IMR-90 (cell line): ENCODE measurements at regions not wholly inside any gene's neighbourhood (a gene's known extent, or its start where the extent isn't known, plus 50 kb on each side); places are given as distances from the start of the nearest gene placed in this dataset.

Source experiments
- ATAC-seq: fragments of 200-7000 bp; cut with Tn5 transposase; 2 replicates; pipeline ENCODE4 v1.9.1; 2020; ENCODE audit warnings: low read depth, mild to moderate bottlenecking, moderate library complexity
- BruUV-seq: library from RNA; stranded (reverse); fragments of 400-500 nt; replicated peaks from 2 replicates; lab custom pipeline; 2021; lab: Mats Ljungman, UMichigan
- CTCF ChIA-PET: fragments of 300-600 bp; formaldehyde crosslinking; extraction: SDS; loops from one replicate; lab custom pipeline; 2021; ENCODE audit warnings: antibody characterized with exemption; lab: Yijun Ruan, JAX
- POLR2A ChIA-PET: fragments of 300-600 bp; sonication (Branson Sonifier 250); formaldehyde crosslinking; loops from one replicate; lab custom pipeline; 2022; ENCODE audit warnings: antibody characterized with exemption; ENCODE audit not compliant: unreplicated experiment; lab: Charles Lee
- DNase-seq: peaks from one replicate; pipeline ENCODE4 v3.0.0; 2013
- H2AFZ ChIP-seq: replicated peaks from 2 replicates; pipeline ENCODE3; 2013; ENCODE audit warnings: low read length, mild to moderate bottlenecking; ENCODE audit not compliant: poor library complexity
- H2AK5ac ChIP-seq: 2 replicates; pipeline ENCODE4 v1.6.1; 2013; ENCODE audit warnings: low read depth, low read length, inconsistent platforms
- H2AK9ac ChIP-seq: replicated peaks from 2 replicates; pipeline ENCODE3; 2013; ENCODE audit warnings: mild to moderate bottlenecking, low read depth, low read length, moderate library complexity; ENCODE audit not compliant: poor library complexity
- H2BK120ac ChIP-seq: 2 replicates; pipeline ENCODE4 v1.6.1; 2013; ENCODE audit warnings: low read depth, low read length, inconsistent platforms
- H2BK15ac ChIP-seq: 3 replicates; pipeline ENCODE4 v1.6.1; 2013; ENCODE audit warnings: low read depth, low read length, inconsistent platforms
- H2BK20ac ChIP-seq: 2 replicates; pipeline ENCODE4 v1.6.1; 2013; ENCODE audit warnings: low read depth, mild to moderate bottlenecking, inconsistent platforms, low read length, moderate library complexity
- H2BK5ac ChIP-seq: 2 replicates; pipeline ENCODE4 v1.6.1; 2013; ENCODE audit warnings: mild to moderate bottlenecking, low read depth, low read length, inconsistent platforms; ENCODE audit not compliant: poor library complexity, severe bottlenecking
- H3K14ac ChIP-seq: replicated peaks from 2 replicates; pipeline ENCODE4 v1.6.1; 2013; ENCODE audit warnings: low read depth, low read length, inconsistent platforms
- H3K18ac ChIP-seq: 2 replicates; pipeline ENCODE4 v1.6.1; 2013; ENCODE audit warnings: low read depth, low read length, control low read depth
- H3K23ac ChIP-seq: 2 replicates; pipeline ENCODE4 v1.6.1; 2013; ENCODE audit warnings: low read depth, low read length, inconsistent platforms
- H3K27ac ChIP-seq: 2 replicates; pipeline ENCODE4 v1.5.1; 2013; ENCODE audit warnings: mild to moderate bottlenecking, control low read depth, low read length; ENCODE audit not compliant: insufficient read depth
- H3K27me3 ChIP-seq: 2 replicates; pipeline ENCODE4 v1.6.1; 2013; ENCODE audit warnings: low read length; ENCODE audit not compliant: control insufficient read depth, insufficient read depth
- H3K36me3 ChIP-seq: 2 replicates; pipeline ENCODE4 v1.6.1; 2013; ENCODE audit warnings: low read length, mixed read lengths; ENCODE audit not compliant: control insufficient read depth, insufficient read depth
- H3K4ac ChIP-seq: 2 replicates; pipeline ENCODE4 v1.6.1; 2013; ENCODE audit warnings: low read depth, low read length, inconsistent platforms
- H3K4me1 ChIP-seq: 2 replicates; pipeline ENCODE4 v1.6.1; 2013; ENCODE audit warnings: low read length, mixed read lengths; ENCODE audit not compliant: control insufficient read depth, insufficient read depth
- H3K4me2 ChIP-seq: 2 replicates; pipeline ENCODE4 v1.6.1; 2013; ENCODE audit warnings: low read depth, mild to moderate bottlenecking, control low read depth, low read length, moderate library complexity
- H3K4me3 ChIP-seq: 2 replicates; pipeline ENCODE4 v1.5.1; 2013; ENCODE audit warnings: low read depth, mild to moderate bottlenecking, control low read depth, low read length, moderate library complexity; ENCODE audit not compliant: insufficient read depth
- H3K56ac ChIP-seq: 2 replicates; pipeline ENCODE4 v1.6.1; 2013; ENCODE audit warnings: low read length, inconsistent platforms; ENCODE audit not compliant: insufficient read depth; ENCODE audit errors: extremely low read depth
- H3K79me1 ChIP-seq, 2 experiments: 2 replicates each; pipeline ENCODE4 v1.6.1; 2013; ENCODE audit warnings: low read length in 2 of 2, inconsistent platforms in 1 of 2, low read depth in 1 of 2
- H3K9ac ChIP-seq: 2 replicates; pipeline ENCODE4 v1.6.1; 2013; ENCODE audit warnings: low read depth, low read length, control low read depth
- H3K9me1 ChIP-seq: 2 replicates; pipeline ENCODE4 v1.6.1; 2013; ENCODE audit warnings: low read length, inconsistent platforms; ENCODE audit not compliant: insufficient read depth
- H3K9me3 ChIP-seq: 2 replicates; pipeline ENCODE4 v1.6.1; 2013; ENCODE audit warnings: low read length; ENCODE audit not compliant: control insufficient read depth, insufficient read depth
- H4K20me1 ChIP-seq: 2 replicates; pipeline ENCODE4 v1.6.1; 2013; ENCODE audit warnings: low read length, inconsistent platforms; ENCODE audit not compliant: insufficient read depth
- H4K5ac ChIP-seq: 2 replicates; pipeline ENCODE4 v1.6.1; 2013; ENCODE audit warnings: mild to moderate bottlenecking, low read depth, low read length, control low read depth
- H4K8ac ChIP-seq, 2 experiments: 2 replicates each; pipeline ENCODE4 v1.6.1; 2013; ENCODE audit warnings: low read depth in 2 of 2, low read length in 2 of 2, control low read depth in 1 of 2, inconsistent platforms in 1 of 2
- H4K91ac ChIP-seq: 2 replicates; pipeline ENCODE4 v1.6.1; 2013; ENCODE audit warnings: low read depth, low read length, inconsistent platforms; ENCODE audit not compliant: insufficient read depth
- BHLHE40 ChIP-seq: fragments of 150-350 bp; IDR thresholded peaks from 2 replicates; pipeline ENCODE4 v1.6.1; 2016; ENCODE audit warnings: mild to moderate bottlenecking, low read depth, low read length
- CTCF ChIP-seq: conservative IDR thresholded peaks from 2 replicates; pipeline ENCODE4 v1.5.1; 2012; ENCODE audit warnings: mild to moderate bottlenecking, low read depth, low read length, improper control_type of control experiment
- MAFK ChIP-seq: IDR thresholded peaks from 2 replicates; pipeline ENCODE4 v1.6.1; 2012; ENCODE audit warnings: low read depth, low read length, improper control_type of control experiment
- POLR2A ChIP-seq: IDR thresholded peaks from 2 replicates; pipeline ENCODE4 v1.6.1; 2012; ENCODE audit warnings: mild to moderate bottlenecking, low read depth, low read length
- RCOR1 ChIP-seq: IDR thresholded peaks from 2 replicates; pipeline ENCODE4 v1.6.1; 2012; ENCODE audit warnings: mild to moderate bottlenecking, low read length, improper control_type of control experiment; ENCODE audit not compliant: insufficient replicate concordance
- RFX5 ChIP-seq: IDR thresholded peaks from 2 replicates; pipeline ENCODE4 v1.8.0; 2012; ENCODE audit warnings: low read depth, mild to moderate bottlenecking, low read length, moderate library complexity
- SMC3 ChIP-seq: fragments of 150-350 bp; IDR thresholded peaks from 2 replicates; pipeline ENCODE4 v1.6.1; 2016; ENCODE audit warnings: low read depth, mild to moderate bottlenecking, antibody characterized with exemption, low read length, moderate library complexity
- WGBS, 2 experiments: methylation state at CpG; one replicate each; pipeline versions ENCODE4 v1.1.5 to v1.1.7; 2013; ENCODE audit warnings: missing lambda C conversion rate in 2 of 2; ENCODE audit not compliant: insufficient read length in 1 of 2; ENCODE audit errors: extremely low coverage in 2 of 2; 5-methylcytosine and 5-hydroxymethylcytosine counted together
- dilution Hi-C: fragments of 300-500 bp; cut with HindIII; formaldehyde crosslinking; loops from one replicate; pipeline ENCODE4 v1.14.3; 2018; ENCODE audit warnings: low sequenced_read_pairs; ENCODE audit not compliant: unreplicated experiment
- in situ Hi-C: fragments of 300-500 bp; cut with MboI; formaldehyde crosslinking; loops from 3 replicates; pipeline ENCODE4 v1.14.3; 2019; ENCODE audit warnings: low sequenced_read_pairs, inconsistent platforms, mixed read lengths
- intact Hi-C: fragments of 100-400 bp; cut with micrococcal nuclease; formaldehyde crosslinking; loops from 2 replicates; pipeline ENCODE4 v1.10.0; 2022

DNA sequence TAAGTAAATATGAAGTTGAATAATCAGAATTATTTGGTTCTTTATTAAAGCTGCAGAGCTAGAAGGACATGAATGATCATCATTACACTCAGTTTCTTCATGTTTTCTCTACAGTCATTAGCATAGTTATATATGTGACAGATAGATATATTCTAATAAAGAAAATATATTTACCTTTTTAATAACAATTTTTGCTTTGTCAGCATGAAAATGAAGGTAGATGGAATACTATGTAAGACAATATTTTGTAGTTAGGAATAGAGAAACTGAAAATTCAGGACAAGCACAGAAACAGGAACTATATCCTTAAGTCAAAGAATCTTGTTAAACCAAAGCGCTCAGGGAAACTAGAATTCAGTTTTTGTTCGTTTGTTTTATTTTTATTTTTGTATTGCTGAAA, 649.9 kb upstream of the NRXN1 start:
- no CpG with 5 or more reads among the region's 2 CpGs for WGBS, 2 experiments
- Histone ChIP-seq H3K9me3 (no peaks in the 10 kb centered on the region), H4K91ac (no peak overlapping the region), H3K4me1 (no peaks in the 10 kb centered on the region), H4K20me1 (no peaks in the 10 kb centered on the region), H3K4ac (no peak overlapping the region), H2AK5ac (no peak overlapping the region), H3K9ac (no peak overlapping the region), H3K56ac (no peak overlapping the region), H4K5ac (no peak overlapping the region), H3K18ac (no peak overlapping the region), H2BK20ac (no peak overlapping the region), H2BK120ac (no peak overlapping the region), H3K27ac (no peak overlapping the region), H3K23ac (no peak overlapping the region), H2AFZ (no peak overlapping the region), H3K4me2 (no peak overlapping the region), H3K14ac (no peak overlapping the region), H3K4me3 (no peak overlapping the region), H3K36me3 (no peaks in the 10 kb centered on the region), H2BK5ac (no peak overlapping the region), H2BK15ac (no peak overlapping the region), H3K9me1 (no peaks in the 10 kb centered on the region), H3K27me3 (no peaks in the 10 kb centered on the region), H3K79me1 (no peaks in the 10 kb centered on the region), H2AK9ac (no peak overlapping the region), H4K8ac (no peak overlapping the region)
- dilution Hi-C loops (no loop called here), in situ Hi-C loops (no loop called here), intact Hi-C loops (no loop called here)
- TF ChIP-seq CTCF: no peak
- no peak for TF ChIP-seq RFX5
- TF ChIP-seq RCOR1: no peak
- no peak for TF ChIP-seq BHLHE40
- no peak for TF ChIP-seq SMC3
- TF ChIP-seq POLR2A: no peak
- TF ChIP-seq MAFK: peak; percentile 89
- no peak for DNase-seq
- POLR2A ChIA-PET: no interaction called here
- no peak for ATAC-seq
- BruUV-seq: no TSS peak
- CTCF ChIA-PET: no interaction called here
